ENCODE measurements at regions not wholly inside any gene's neighbourhood (a gene's known extent, or its start where the extent isn't known, plus 50 kb on each side); places are given as distances from the start of the nearest gene placed in this dataset.

- FAIRE-seq = no peak
These were observed 1929.3 kb downstream of the NCAM2 start for GRCh38 chr21:22927469-22927868.

GRCh38 chr21:22941779-22942490 is 1943.7 kb downstream of the NCAM2 start:
- peak; percentile 8 for FAIRE-seq

- FAIRE-seq = no peak
These were observed 1957.3 kb downstream of the NCAM2 start for GRCh38 chr21:22955559-22955958.

- no peak for FAIRE-seq
These were observed 1963.0 kb downstream of the NCAM2 start for GRCh38 chr21:22961258-22961657.

- FAIRE-seq = no peak
These were observed 1967.4 kb downstream of the NCAM2 start for GRCh38 chr21:22965455-22966135.

- no peak for FAIRE-seq
These were observed 1983.6 kb downstream of the NCAM2 start for GRCh38 chr21:22981819-22982218.

GRCh38 chr21:22993144-22993543 is 1994.9 kb downstream of the NCAM2 start:
- no peak for FAIRE-seq

- FAIRE-seq = no peak
These were observed 1995.8 kb downstream of the NCAM2 start for GRCh38 chr21:22993822-22994574.

GRCh38 chr21:23003951-23004350 is 2005.7 kb downstream of the NCAM2 start:
- no peak for FAIRE-seq

- FAIRE-seq = no peak
These were observed 2010.5 kb downstream of the NCAM2 start for GRCh38 chr21:23008601-23009202.

GRCh38 chr21:23009360-23009759 is 2011.2 kb downstream of the NCAM2 start:
- FAIRE-seq = no peak

- FAIRE-seq = no peak
These were observed 2015.8 kb downstream of the NCAM2 start for GRCh38 chr21:23014021-23014420.

GRCh38 chr21:23016617-23017016 is 2018.4 kb downstream of the NCAM2 start:
- no peak for FAIRE-seq

GRCh38 chr21:23017989-23018388 is 2019.8 kb downstream of the NCAM2 start:
- no peak for FAIRE-seq

GRCh38 chr21:23020969-23021368 is 2022.8 kb downstream of the NCAM2 start:
- no peak for FAIRE-seq

- no peak for FAIRE-seq
These were observed 2023.3 kb downstream of the NCAM2 start for GRCh38 chr21:23021481-23021880.

- no peak for FAIRE-seq
These were observed 2028.7 kb downstream of the NCAM2 start for GRCh38 chr21:23026878-23027277.

GRCh38 chr21:23039846-23040245 is 2041.6 kb downstream of the NCAM2 start:
- no peak for FAIRE-seq

GRCh38 chr21:23045955-23046354 is 2047.7 kb downstream of the NCAM2 start:
- FAIRE-seq = no peak

- FAIRE-seq = no peak
These were observed 2069.5 kb downstream of the NCAM2 start for GRCh38 chr21:23067672-23068071.

- no peak for FAIRE-seq
These were observed 2085.0 kb downstream of the NCAM2 start for GRCh38 chr21:23083242-23083641.

GRCh38 chr21:23093259-23093658 is 2095.1 kb downstream of the NCAM2 start:
- peak; percentile 46 for FAIRE-seq

GRCh38 chr21:23099185-23099584 is 2101.0 kb downstream of the NCAM2 start:
- FAIRE-seq = no peak

All from endometrium (tissue), 2 donors.